ENCODE measurements at regions not wholly inside any gene's neighbourhood (a gene's known extent, or its start where the extent isn't known, plus 50 kb on each side); places are given as distances from the start of the nearest gene placed in this dataset.

DNA sequence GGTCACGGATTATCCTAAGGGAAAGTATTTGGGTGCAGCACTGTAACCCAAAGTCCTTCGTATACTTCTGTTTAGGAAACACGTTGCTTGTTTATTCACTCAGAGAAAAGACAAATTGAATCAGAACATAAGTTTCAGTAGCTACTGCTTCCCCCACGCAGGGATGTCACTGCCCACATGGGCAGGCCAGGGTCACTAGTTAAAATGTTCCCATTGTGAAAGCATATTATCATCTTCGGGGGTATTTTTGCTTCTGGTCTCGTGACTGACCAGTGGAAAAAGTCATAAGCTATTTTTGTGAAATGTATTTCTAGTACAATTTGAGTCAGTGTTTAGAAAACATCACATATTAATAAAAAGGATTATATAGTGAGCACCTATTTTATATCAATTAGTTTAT, 377.8 kb downstream of the PCDH7 start:
- no peak for DNase-seq

DNA sequence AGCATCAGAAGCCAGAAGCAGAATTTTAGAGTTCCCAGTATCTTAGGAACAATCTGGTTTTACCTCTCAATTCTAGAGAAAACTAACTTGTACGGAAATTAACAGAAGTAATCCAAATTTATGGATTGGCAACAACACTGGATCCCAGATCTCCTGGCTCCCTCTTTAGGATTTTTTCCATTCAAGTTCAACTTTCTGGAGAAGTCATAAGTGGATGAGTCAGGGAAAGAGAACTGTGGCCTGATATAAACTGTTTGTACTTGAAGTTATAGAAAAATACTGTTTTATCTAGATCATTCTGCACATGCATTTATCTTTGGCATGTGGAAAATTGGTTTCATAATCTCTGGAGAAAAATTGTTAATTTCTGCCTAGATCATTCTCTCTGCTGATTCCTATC, 380.4 kb downstream of the PCDH7 start:
- no peak for DNase-seq

DNA sequence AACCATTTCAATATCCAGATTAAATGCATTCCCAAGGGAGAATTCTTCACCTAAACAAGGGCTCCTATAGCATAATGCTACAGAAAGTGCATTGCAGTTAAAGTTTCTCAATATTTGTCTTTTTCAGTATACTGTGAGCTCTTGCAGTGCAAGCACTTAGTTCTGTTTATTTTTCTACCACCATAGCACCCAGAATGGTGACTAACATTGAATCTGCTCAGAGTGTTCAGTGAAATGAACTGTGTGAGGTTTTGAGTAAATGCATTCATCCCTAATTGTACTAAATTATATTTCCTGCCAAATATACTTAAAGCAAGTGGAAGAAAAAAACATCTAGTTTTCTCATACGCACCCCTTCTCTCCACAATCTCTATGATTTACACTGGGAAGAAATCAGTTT, 383.9 kb downstream of the PCDH7 start:
- DNase-seq = no peak

GRCh38 chr4:31104577-31104976, 384.4 kb downstream of the PCDH7 start:
- no peak for DNase-seq

DNA sequence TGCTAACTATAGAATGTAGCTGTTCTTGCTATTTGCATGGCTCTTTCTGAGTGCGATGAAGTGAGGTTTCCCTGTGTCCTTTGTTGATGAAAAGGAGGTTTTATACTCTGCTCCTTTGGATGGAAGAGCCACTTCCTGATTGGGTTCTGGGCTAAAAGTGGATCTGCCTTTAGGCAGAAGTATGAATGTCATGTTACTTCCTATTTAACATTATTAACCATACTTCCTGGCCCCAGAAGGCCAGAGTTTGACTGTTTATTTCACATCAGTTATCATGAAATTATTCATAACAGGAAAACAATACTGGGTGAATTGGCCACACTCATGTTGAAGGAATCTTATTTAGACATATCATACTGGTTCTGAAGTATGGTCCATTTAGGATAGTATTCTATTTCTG, 386.2 kb downstream of the PCDH7 start:
- no peak for DNase-seq

- DNase-seq = no peak
Observed at GRCh38 chr4:31107362-31107761, 387.2 kb downstream of the PCDH7 start.

DNA sequence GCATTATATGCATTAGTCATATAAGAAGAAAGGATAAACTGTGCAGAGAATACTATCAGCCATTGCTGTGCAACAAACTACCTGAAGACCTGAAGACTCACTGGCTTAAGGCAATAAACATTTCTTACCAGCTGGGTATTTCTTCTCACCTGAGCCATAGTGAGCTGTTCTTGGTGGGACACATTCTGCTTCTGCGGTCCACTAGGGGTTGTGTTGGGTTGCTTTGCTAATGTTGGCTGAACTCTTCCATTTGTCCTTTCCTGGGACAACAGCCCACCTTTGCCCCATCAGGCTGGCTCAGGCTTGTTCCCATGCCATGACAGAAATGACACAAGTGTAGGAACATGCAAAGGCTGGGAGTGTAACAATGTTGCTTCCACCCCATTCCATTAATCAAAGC, 388.6 kb downstream of the PCDH7 start:
- no peak for DNase-seq

GRCh38 chr4:31111790-31112189, 391.6 kb downstream of the PCDH7 start:
- no peak for DNase-seq

DNA sequence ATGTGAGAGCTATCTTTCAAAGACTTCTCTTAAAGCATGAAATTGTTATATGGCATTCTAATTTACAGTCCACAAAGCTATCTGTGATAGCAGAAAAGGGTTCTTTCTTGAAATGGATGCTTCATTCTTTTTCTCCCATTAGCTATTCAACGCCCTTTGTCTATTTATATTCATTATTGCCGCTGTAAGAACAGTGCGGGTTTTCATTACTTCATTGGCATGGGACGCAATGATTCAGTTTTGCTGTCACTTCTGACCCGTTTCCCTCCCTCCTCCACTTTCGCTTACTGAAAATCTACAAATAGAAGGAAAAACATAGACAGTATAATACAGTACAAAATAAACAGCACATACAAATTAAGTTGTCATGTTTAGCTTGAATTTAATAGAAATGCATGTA, 394.6 kb downstream of the PCDH7 start:
- DNase-seq = no peak

DNA sequence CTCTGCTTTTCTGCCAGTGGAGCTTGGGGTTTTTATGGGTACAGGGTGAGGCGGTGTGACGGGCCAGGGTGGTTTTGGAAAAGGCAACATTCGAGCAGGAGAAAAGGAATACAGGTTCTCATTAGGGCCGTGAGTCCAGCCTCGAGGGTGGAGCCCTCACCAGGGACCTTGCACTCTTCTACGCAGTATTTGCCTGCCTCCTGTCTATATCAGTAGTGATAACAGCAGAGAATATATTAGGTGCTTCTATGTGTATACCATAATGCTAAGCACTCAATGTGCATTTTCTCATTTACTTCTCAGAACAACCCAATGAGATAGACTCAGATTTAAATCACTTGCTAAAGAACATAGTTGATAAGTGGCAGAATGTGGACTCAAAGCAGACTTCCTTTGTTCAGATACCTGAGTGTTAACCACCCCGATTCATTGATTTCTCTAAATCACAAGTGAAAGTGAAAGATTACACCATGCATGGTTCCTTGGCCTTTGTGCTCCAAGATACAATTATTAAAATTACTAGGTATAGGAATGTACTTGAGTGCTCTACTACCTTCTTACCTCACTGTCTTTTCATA, 403.9 kb downstream of the PCDH7 start:
- no peak for DNase-seq

- DNase-seq = peak in 1 of 58 donors; percentile 25
Observed at GRCh38 chr4:31125061-31125460, 404.9 kb downstream of the PCDH7 start.

- DNase-seq = no peak
Observed at GRCh38 chr4:31125496-31125895, 405.3 kb downstream of the PCDH7 start.

DNA sequence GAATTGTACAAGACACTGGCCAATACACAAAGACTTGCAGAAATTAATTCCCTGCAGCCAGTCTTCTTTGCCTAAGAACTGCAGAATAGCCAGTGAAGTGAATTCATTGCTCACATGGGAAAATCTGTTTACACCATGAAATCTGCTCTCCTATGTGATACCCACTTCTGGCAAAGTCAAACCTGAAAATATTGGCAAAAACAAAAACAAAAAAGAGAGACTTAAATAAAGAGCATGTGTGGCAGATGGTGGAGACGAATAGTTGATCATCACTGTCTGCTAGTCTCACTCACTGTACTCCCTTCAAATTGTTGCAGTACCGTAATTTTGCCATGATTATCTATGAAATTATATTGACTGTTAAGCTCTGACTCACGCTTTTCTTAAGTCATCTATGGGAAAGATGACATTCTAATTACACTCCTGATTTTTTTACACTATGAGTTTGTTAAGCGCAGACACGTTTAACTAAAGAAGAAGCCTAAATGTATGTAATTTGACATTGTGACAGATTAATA, 406.8 kb downstream of the PCDH7 start:
- DNase-seq = no peak

- DNase-seq = no peak
Observed at GRCh38 chr4:31130930-31131329, 410.8 kb downstream of the PCDH7 start.

- DNase-seq = no peak
Observed at GRCh38 chr4:31134720-31135119, 414.6 kb downstream of the PCDH7 start.

DNA sequence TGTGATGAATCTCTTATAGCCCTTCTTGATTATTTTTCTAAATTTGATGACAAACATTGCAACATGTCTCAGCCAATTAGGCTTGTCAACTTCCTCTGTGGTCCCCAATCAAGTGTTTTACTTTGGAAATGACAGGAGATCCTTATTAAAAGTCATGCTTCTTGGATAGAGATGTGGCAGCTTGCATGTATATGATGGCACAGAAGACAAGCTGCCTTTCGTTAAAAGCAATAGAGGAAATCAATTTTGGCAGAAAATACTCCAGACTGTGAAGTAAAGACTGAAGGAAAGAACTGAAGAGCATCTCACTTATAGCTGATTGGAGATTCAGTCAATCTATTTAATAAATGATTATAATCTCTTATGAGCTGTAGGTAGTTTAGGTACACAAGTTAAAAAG, 419.6 kb downstream of the PCDH7 start:
- no peak for DNase-seq

- no peak for DNase-seq
Observed at GRCh38 chr4:31141095-31141831, 421.1 kb downstream of the PCDH7 start.

GRCh38 chr4:31141832-31142142, 421.6 kb downstream of the PCDH7 start:
- DNase-seq = no peak

- DNase-seq = no peak
Observed at GRCh38 chr4:31146366-31146765, 426.2 kb downstream of the PCDH7 start.

GRCh38 chr4:31148990-31149389, 428.8 kb downstream of the PCDH7 start:
- DNase-seq = no peak

DNA sequence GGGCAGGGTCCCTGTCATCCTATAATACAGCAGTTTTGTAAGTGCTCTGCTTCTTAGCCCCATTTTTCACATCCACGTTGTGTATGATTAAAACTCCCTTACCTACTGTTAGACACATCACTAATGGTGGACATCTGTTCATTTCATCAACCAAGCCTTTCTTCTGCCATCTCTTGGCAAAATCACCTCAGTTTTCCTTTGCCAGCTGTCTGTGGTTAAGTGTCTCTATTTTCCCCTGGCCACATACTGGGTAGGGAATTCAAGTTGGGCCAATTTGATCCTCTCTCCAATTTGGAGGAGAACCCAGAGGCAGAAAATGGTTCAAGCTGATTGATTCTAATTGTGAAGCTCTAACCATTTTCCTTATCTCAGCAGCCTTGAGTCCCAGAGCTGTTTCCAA, 436.1 kb downstream of the PCDH7 start:
- no peak for DNase-seq

- DNase-seq = no peak
Observed at GRCh38 chr4:31160146-31160545, 440.0 kb downstream of the PCDH7 start.

- no peak for DNase-seq
Observed at GRCh38 chr4:31169846-31170245, 449.7 kb downstream of the PCDH7 start.

- DNase-seq = no peak
Observed at GRCh38 chr4:31171362-31171761, 451.2 kb downstream of the PCDH7 start.
